Spleen (tissue), 7 donors: ENCODE measurements at regions not wholly inside any gene's neighbourhood (a gene's known extent, or its start where the extent isn't known, plus 50 kb on each side); places are given as distances from the start of the nearest gene placed in this dataset.

ENCODE experiments used
- POLR2AphosphoS5 ChIP-seq, 3 donors: sonication (generic); formaldehyde crosslinking; IDR thresholded peaks; one replicate each; pipeline ENCODE4 v1.5.1; 2017; ENCODE audit warnings: antibody characterized with exemption in 3 of 3
- TF ChIP-seq, protein P1 (sequence below), 11 experiments: fragments of 200-600 bp in 7 of 11; fragments of 450-650 bp in 4 of 11; sonication (generic) in 4 of 11; IDR thresholded peaks in 8 of 11; conservative IDR thresholded peaks in 3 of 11; 1 replicate in 7 of 11; 2 replicates in 4 of 11; pipeline versions ENCODE4 v1.4.0 to v1.8.0; 2016 to 2021; ENCODE audit warnings: antibody characterized with exemption in 11 of 11, inconsistent platforms in 4 of 11, mild to moderate bottlenecking in 1 of 11
- donor health status: DM: no; HTN: no; CAD: no; lungs with moderate emphysema.
- donor health status: DM: no; HTN: no; CAD: no.
- donor health status: DM: no; HTN: no; CAD: no.

GRCh38 chr4:163915896-163916295 lies 421.4 kb downstream of the TMA16 start:
- TF ChIP-seq POLR2AphosphoS5 (IDR thresholded peaks at IDR 0.05) = no peak
- TF ChIP-seq, protein P1, sequence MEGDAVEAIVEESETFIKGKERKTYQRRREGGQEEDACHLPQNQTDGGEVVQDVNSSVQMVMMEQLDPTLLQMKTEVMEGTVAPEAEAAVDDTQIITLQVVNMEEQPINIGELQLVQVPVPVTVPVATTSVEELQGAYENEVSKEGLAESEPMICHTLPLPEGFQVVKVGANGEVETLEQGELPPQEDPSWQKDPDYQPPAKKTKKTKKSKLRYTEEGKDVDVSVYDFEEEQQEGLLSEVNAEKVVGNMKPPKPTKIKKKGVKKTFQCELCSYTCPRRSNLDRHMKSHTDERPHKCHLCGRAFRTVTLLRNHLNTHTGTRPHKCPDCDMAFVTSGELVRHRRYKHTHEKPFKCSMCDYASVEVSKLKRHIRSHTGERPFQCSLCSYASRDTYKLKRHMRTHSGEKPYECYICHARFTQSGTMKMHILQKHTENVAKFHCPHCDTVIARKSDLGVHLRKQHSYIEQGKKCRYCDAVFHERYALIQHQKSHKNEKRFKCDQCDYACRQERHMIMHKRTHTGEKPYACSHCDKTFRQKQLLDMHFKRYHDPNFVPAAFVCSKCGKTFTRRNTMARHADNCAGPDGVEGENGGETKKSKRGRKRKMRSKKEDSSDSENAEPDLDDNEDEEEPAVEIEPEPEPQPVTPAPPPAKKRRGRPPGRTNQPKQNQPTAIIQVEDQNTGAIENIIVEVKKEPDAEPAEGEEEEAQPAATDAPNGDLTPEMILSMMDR (IDR thresholded peaks at IDR 0.05 in 8 of 11, conservative IDR thresholded peaks at IDR 0.05 in 3 of 11) = no peak
